Duodenal mucosa (tissue), 2 donors: ENCODE measurements at regions not wholly inside any gene's neighbourhood (a gene's known extent, or its start where the extent isn't known, plus 50 kb on each side); places are given as distances from the start of the nearest gene placed in this dataset.
A peak's percentile ranks its signal among the peaks of the same experiment; 100 is the strongest.
"Not testable (repeated sequence)": the region's sequence is repeated elsewhere in the genome, so short reads cannot be mapped to it uniquely, and the experiment has no call there.

ENCODE experiments used
- H3K27ac ChIP-seq: one replicate; pipeline ENCODE4 v1.7.0; 2013; ENCODE audit warnings: low read depth, low read length
- H3K27me3 ChIP-seq, 2 donors: one replicate each; pipeline ENCODE4 v1.7.0; 2013; ENCODE audit warnings: low read length in 2 of 2, control low read depth in 1 of 2; ENCODE audit not compliant: insufficient read depth in 2 of 2, control insufficient read depth in 1 of 2
- H3K36me3 ChIP-seq, 2 donors: one replicate each; pipeline ENCODE4 v1.7.0; 2013; ENCODE audit warnings: low read length in 2 of 2, control low read depth in 1 of 2; ENCODE audit not compliant: insufficient read depth in 2 of 2, control insufficient read depth in 1 of 2
- H3K4me1 ChIP-seq, 2 donors: one replicate each; pipeline ENCODE4 v1.7.0; 2013; ENCODE audit warnings: low read length in 2 of 2, control low read depth in 1 of 2; ENCODE audit not compliant: insufficient read depth in 2 of 2, control insufficient read depth in 1 of 2
- H3K4me3 ChIP-seq, 2 donors: one replicate each; pipeline ENCODE4 v1.7.0; 2013; ENCODE audit warnings: low read length in 2 of 2, low read depth in 1 of 2
- H3K9ac ChIP-seq, 2 donors: one replicate each; pipeline ENCODE4 v1.7.0; 2013; ENCODE audit warnings: low read length in 2 of 2, low read depth in 1 of 2
- H3K9me3 ChIP-seq, 2 donors: one replicate each; pipeline ENCODE4 v1.7.0; 2013; ENCODE audit warnings: low read length in 2 of 2, control low read depth in 1 of 2; ENCODE audit not compliant: control insufficient read depth in 1 of 2

DNA sequence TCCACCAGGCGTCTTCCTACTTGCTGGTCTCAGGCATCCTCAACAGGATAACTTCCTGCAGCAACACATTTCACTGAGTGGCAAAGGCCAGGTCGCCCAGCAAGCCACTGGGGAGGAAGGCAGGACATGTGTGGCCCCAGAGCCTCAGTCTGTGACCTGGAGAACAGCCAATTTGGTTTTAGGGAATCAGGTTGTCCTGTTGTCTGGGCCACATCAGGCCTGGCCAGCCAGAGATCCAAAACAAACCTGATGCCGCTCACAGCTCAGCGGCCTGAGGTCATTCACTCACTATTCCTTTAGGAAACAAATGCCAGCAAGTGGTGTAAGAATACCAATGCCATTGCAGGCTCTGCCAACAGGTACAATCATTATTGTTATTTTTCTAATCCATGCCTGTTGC, 210.7 kb downstream of the VAPA start:
- no peak overlapping the region for H3K4me3 ChIP-seq
- H3K27ac ChIP-seq, result no peak overlapping the region
- no peaks in the 10 kb centered on the region for H3K9me3 ChIP-seq
- peaks cover 11 to 16% of the 10 kb centered on the region in 2 donors for H3K4me1 ChIP-seq
- no peaks in the 10 kb centered on the region for H3K27me3 ChIP-seq
- H3K9ac ChIP-seq, result no peak overlapping the region
- H3K36me3 ChIP-seq, result no peaks in the 10 kb centered on the region

DNA sequence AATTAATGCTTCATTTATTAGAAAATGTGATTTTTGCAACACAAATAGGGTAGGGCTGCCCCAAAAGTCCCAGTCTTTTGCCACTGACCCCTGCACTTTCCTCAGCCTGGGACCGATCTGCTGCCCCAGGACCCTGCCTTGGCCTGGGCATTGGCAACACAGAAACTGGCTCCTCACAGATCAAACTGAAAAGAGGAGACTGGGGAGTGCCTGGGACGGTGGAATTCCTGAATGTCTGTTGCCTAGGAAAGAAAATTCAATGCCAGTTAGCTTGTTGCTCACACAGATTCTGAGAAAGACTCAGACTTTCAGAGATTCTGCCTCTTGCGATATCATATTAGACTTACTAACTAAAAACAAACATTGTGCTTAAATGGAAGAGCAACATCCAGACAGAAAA, 211.2 kb downstream of the VAPA start:
- no peak overlapping the region for H3K9ac ChIP-seq
- no peaks in the 10 kb centered on the region for H3K9me3 ChIP-seq
- H3K4me3 ChIP-seq, result no peak overlapping the region
- H3K4me1 ChIP-seq, result peaks cover 11 to 16% of the 10 kb centered on the region in 2 donors
- H3K36me3 ChIP-seq, result no peaks in the 10 kb centered on the region
- no peak overlapping the region for H3K27ac ChIP-seq
- no peaks in the 10 kb centered on the region for H3K27me3 ChIP-seq

DNA sequence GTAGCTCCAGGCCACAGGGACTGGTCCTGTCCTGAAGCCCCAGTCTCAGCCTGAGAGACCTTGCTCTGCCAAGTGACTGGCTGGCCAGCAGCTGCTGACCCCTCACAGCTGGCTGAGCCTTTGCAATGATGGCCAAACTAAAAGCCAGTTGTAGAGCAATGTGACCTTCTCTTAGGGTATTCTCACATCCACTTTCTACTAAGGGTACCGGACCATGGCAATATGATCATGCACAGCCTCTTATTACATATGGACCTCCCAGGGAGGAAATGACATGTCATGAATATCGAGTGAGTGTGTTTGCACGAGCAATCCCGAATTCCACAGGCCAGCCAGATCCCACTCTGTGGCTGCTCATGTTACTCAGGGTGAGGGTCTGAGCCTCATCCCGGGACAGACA, 213.9 kb downstream of the VAPA start:
- no peak overlapping the region for H3K4me3 ChIP-seq

DNA sequence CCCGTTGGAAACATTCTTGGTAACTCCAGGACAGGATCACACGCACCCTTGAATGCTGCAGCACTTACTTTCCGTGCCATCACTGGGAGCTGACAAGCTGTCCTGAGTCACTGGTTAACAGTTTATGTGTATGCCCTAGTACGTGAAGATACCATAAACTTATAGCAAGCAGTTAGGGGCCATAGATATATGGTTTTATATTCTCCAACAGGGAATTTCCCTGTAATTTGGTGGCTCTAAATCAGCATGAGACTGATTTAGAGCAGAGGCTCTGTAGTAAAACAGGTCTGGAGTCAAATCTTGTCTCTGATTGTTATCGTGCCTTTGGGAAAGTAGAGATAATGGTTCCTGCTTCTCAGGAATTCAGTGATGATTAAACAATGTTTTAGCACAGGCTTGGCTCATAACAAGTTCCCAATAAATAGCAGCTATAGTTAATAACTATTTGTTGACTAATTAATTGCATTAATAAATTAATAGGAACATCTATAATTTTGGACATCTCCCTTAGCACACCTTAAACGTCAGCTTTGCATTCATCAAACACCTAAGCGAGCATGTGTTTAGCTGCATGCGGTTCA, 215.2 kb downstream of the VAPA start:
- Histone ChIP-seq H3K36me3 (no peaks in the 10 kb centered on the region), H3K4me3 (no peak overlapping the region), H3K9ac (no peak overlapping the region), H3K27ac (no peak overlapping the region), H3K4me1 (peaks cover 0 to 3% of the 10 kb centered on the region in 2 donors), H3K9me3 (no peaks in the 10 kb centered on the region), H3K27me3 (peaks cover 0 to 8% of the 10 kb centered on the region in 2 donors)

More for the DNA sequence above, 213.9 kb downstream of the VAPA start:
- no peak overlapping the region for H3K9ac ChIP-seq
- H3K27ac ChIP-seq, result no peak overlapping the region
- peaks cover 7 to 10% of the 10 kb centered on the region in 2 donors for H3K4me1 ChIP-seq
- H3K9me3 ChIP-seq, result no peaks in the 10 kb centered on the region
- H3K36me3 ChIP-seq, result no peaks in the 10 kb centered on the region
- H3K27me3 ChIP-seq, result peaks cover 0 to 8% of the 10 kb centered on the region in 2 donors

DNA sequence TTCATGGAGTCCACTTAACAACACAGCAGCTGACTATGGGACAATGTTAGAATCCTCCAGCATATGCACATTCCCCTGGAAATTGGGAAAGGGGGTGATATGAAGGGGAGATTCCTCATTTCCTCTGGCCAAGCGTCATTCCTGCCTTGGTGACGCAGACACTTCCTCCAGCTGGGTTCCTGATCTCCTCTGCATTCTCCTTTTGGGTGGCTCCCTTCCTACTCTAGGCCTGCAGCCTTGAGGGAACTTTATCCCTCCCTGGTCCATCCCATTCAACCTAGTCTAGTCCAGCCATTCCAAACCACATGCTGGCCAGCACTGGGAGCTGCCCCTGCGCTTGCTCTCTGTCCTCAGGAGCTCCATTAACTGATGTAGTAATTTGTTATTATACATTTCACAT, 216.8 kb downstream of the VAPA start:
- Histone ChIP-seq H3K27me3 (peaks cover 0 to 8% of the 10 kb centered on the region in 2 donors), H3K27ac (no peak overlapping the region), H3K4me1 (peaks cover 0 to 3% of the 10 kb centered on the region in 2 donors), H3K9ac (no peak overlapping the region), H3K36me3 (no peaks in the 10 kb centered on the region), H3K9me3 (no peaks in the 10 kb centered on the region), H3K4me3 (no peak overlapping the region)

DNA sequence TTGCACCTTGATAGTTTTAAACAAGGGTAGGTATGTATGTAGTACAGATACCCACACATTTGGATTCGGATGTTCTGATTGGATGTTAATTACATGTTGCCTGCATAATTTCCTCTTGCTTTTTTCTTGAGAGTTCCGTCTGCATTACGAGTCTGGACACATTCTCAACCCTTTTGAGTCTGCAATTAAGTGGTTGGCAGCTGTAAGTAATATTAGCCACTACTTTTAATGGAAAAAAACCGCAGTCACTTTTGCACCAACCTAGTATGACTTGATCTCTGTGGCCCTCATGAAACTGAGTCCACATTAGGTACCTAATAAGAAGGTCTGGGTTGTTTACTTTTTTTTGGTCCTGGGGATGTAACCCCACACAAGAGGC, 217.3 kb downstream of the VAPA start:
- Histone ChIP-seq H3K9ac (no peak overlapping the region), H3K4me3 (no peak overlapping the region), H3K36me3 (no peaks in the 10 kb centered on the region), H3K9me3 (no peaks in the 10 kb centered on the region), H3K27ac (no peak overlapping the region), H3K4me1 (peaks cover 0 to 3% of the 10 kb centered on the region in 2 donors), H3K27me3 (peaks cover 0 to 8% of the 10 kb centered on the region in 2 donors)

DNA sequence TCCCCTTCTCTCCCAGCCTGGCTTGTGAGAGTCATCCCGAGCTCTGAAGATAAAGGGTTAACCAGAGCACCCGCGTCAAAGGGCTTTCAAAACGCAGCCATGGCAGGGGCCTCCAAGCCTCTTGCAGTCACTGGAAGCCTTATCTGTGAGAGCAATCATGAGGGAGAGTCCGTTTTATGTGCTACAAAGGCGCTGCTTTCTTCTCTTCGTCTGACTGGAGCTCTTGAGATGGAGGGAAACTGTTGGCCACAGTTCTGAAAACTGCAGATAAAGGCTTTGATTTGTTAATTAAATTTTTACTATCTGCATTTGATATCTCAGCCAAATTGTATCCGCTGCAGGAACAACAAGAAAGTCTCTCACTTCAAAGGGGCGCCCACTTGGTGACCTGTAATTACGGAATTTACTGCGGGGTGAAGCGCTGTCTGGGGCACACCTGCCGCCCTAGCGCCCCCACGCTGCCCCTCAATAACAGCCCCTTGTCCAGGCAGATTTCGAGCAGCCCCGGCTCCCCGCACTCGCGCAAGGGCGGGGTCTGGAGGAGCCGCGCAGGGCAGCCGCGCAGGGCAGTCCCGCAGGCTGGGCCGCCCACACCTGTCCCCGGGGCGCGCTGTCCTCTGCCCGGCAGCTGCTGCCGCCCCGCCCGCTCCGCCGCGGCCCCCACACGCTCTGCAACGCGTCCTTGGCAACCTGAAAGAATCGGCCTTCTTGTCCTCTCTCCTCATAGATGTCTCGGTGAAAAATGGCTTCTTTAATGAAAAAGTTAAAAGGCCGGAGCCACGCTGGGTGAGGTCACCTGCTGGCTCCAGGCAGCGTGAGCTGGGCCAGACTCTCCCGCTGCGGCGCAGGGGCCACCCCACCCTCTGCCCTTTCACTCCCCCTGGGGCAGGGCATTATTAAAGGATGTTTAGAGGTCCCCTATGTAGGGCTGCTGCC, 217.9 kb downstream of the VAPA start:
- Histone ChIP-seq H3K36me3 (no peaks in the 10 kb centered on the region), H3K9me3 (no peaks in the 10 kb centered on the region), H3K27me3 (peaks cover 0 to 8% of the 10 kb centered on the region in 2 donors), H3K9ac (no peak overlapping the region), H3K4me1 (peaks cover 0 to 3% of the 10 kb centered on the region in 2 donors), H3K27ac (no peak overlapping the region), H3K4me3 (peak overlapping the region; percentile 38 to 55)

DNA sequence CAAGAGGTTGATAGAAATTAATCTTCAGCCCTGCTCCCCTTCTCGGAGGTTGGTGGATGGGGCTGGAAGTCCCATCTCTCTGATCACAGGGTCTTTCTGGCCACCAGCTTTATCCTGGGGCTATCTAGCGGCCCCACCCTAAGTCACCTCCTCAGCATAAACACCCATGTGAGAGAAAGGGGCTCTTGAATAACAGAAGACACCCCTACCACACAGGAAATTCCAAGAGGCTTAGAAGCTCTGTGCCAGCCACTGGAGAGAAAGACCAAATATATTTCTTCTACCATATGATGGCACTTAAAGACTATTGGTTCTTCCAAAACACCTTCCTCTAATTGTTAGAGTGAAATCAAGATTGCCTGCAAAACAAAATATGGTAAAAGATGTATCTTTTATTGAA, 219.7 kb downstream of the VAPA start:
- Histone ChIP-seq H3K4me3 (no peak overlapping the region), H3K27ac (no peak overlapping the region), H3K4me1 (peaks cover 0 to 3% of the 10 kb centered on the region in 2 donors), H3K9ac (no peak overlapping the region), H3K27me3 (peaks cover 0 to 8% of the 10 kb centered on the region in 2 donors), H3K9me3 (no peaks in the 10 kb centered on the region), H3K36me3 (no peaks in the 10 kb centered on the region)

DNA sequence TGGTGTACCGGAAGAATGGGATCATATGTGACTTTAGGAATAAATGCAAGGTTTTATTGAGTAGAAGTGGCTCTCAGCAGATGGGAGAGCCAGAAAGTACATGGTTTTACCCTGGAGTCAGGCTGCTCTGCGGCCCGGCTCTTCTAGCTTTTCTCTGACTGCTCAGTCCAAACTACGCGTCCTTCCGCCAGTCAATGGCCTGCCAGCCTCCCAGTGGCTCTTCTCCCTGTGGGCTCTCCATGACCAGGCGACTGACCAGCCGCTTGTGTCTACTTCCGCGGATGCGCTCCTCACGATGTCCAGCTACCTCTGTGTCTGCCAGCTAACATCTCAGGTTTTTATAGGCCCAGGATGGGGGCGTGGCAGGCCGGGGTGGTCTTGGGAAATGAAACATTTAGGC, 220.4 kb downstream of the VAPA start:
- no peaks in the 10 kb centered on the region for H3K9me3 ChIP-seq
- H3K9ac ChIP-seq, result no peak overlapping the region
- H3K36me3 ChIP-seq, result no peaks in the 10 kb centered on the region
- H3K27ac ChIP-seq, result no peak overlapping the region
- H3K4me1 ChIP-seq, result peaks cover 0 to 3% of the 10 kb centered on the region in 2 donors
- H3K27me3 ChIP-seq, result peaks cover 0 to 8% of the 10 kb centered on the region in 2 donors
- H3K4me3 ChIP-seq, result no peak overlapping the region

DNA sequence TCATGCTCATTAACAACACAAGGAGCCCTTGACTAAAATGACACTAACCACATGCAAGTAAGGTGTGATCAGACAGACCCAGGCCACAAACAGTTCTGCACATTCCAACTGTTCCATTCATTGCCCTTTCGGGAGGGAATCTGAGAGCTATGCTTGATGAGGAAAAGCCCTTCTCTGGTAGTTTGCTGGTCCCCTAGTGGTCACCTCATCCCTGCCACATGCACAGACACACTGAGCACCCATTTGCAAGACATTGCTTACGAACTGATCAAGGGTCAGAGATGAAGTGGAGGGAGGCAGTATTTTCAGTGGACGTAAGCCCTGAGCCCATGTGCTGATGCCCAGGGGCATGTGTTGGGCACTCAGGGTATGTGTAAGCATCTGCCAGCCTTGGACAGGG, 220.9 kb downstream of the VAPA start:
- H3K4me1 ChIP-seq, H3K9me3 ChIP-seq, H3K4me3 ChIP-seq, H3K9ac ChIP-seq, H3K27me3 ChIP-seq, H3K27ac ChIP-seq, H3K36me3 ChIP-seq: not testable (repeated sequence)
